HepG2 (cell line): ENCODE measurements at regions not wholly inside any gene's neighbourhood (a gene's known extent, or its start where the extent isn't known, plus 50 kb on each side); places are given as distances from the start of the nearest gene placed in this dataset.

Source experiments
- ATAC-seq: fragments of 200-7000 bp; cut with Tn5 transposase; 3 replicates; pipeline ENCODE4 v1.9.1; 2020; ENCODE audit warnings: mild to moderate bottlenecking, moderate library complexity
- BruUV-seq: library from RNA; stranded (reverse); fragments of 400-500 nt; replicated peaks from 2 replicates; lab custom pipeline; 2021; lab: Mats Ljungman, UMichigan
- CTCF ChIA-PET: fragments of 300-600 bp; formaldehyde crosslinking; extraction: SDS; loops from one replicate; lab custom pipeline; 2021; ENCODE audit warnings: low total read pairs, inconsistent platforms, low intra/inter-chr PET ratio; lab: Yijun Ruan, JAX
- POLR2A ChIA-PET: fragments of 350-600 bp; sonication (Branson Sonifier 250); formaldehyde crosslinking; loops from one replicate; lab custom pipeline; 2020; ENCODE audit warnings: antibody characterized with exemption, inconsistent platforms; lab: Yijun Ruan, JAX
- DNase-seq: peaks from one replicate; pipeline ENCODE4 v3.0.0-alpha.2; 2015; ENCODE audit warnings: low spot score
- FAIRE-seq: peaks from 3 replicates; lab custom pipeline; 2011; peaks lifted over from hg19 to GRCh38; lab: Jason Lieb, UNC
- H2AFZ ChIP-seq: one replicate; pipeline ENCODE4 v1.6.1; 2011; ENCODE audit warnings: low read length, inconsistent platforms
- H3K27ac ChIP-seq: fragments of 300-600 bp; 3 replicates; pipeline ENCODE4 v1.8.0; 2011; ENCODE audit warnings: mixed run types, mild to moderate bottlenecking, mixed read lengths, low read length, inconsistent platforms; ENCODE audit not compliant: insufficient read depth; ENCODE audit errors: extremely low read length
- H3K27me3 ChIP-seq, 2 experiments: fragments of 200-600 bp in 1 of 2; 2 replicates in 1 of 2; 3 replicates in 1 of 2; pipeline versions ENCODE4 v1.6.0 to v1.8.0; 2011; ENCODE audit warnings: low read length in 2 of 2, mild to moderate bottlenecking in 2 of 2, moderate library complexity in 2 of 2, inconsistent platforms in 1 of 2; ENCODE audit not compliant: insufficient read depth in 2 of 2, control insufficient read depth in 1 of 2
- H3K36me3 ChIP-seq, 2 experiments: fragments of 200-600 bp in 1 of 2; replicated peaks in 1 of 2; 2 replicates in 1 of 2; 3 replicates in 1 of 2; pipeline versions ENCODE4 v1.5.1 to v1.8.0; 2011; ENCODE audit warnings: low read length in 2 of 2, inconsistent platforms in 1 of 2; ENCODE audit not compliant: insufficient read depth in 2 of 2, control insufficient read depth in 1 of 2
- H3K4me1 ChIP-seq: 2 replicates; pipeline ENCODE4 v1.5.1; 2012; ENCODE audit warnings: low read length, inconsistent platforms; ENCODE audit not compliant: insufficient read depth
- H3K4me2 ChIP-seq: 2 replicates; pipeline ENCODE4 v1.6.0; 2011; ENCODE audit warnings: low read depth, low read length, inconsistent platforms
- H3K4me3 ChIP-seq, 3 experiments: fragments of 200-600 bp in 1 of 3; sonication (generic), shearing (Covaris generic) in 1 of 3; replicated peaks in 1 of 3; 2 replicates each; pipeline ENCODE4 v1.5.1; 2011 to 2016; ENCODE audit warnings: low read length in 3 of 3, inconsistent platforms in 2 of 3, low read depth in 2 of 3, mild to moderate bottlenecking in 2 of 3, control low read depth in 1 of 3, mixed read lengths in 1 of 3; ENCODE audit not compliant: insufficient read depth in 1 of 3
- H3K79me2 ChIP-seq: one replicate; pipeline ENCODE4 v1.6.1; 2011; ENCODE audit warnings: low read length, inconsistent platforms; ENCODE audit not compliant: insufficient read depth
- H3K9ac ChIP-seq: 2 replicates; pipeline ENCODE4 v1.6.0; 2011; ENCODE audit warnings: mild to moderate bottlenecking, low read depth, low read length, inconsistent platforms; ENCODE audit not compliant: insufficient read depth
- H3K9me3 ChIP-seq: 2 replicates; pipeline ENCODE4 v1.5.1; 2012; ENCODE audit warnings: mild to moderate bottlenecking, low read length
- H4K20me1 ChIP-seq: 2 replicates; pipeline ENCODE4 v1.6.0; 2011; ENCODE audit warnings: inconsistent platforms, mild to moderate bottlenecking, low read length, moderate library complexity; ENCODE audit not compliant: insufficient read depth
- CHCHD3 ChIP-seq: sonication (generic); formaldehyde crosslinking; IDR thresholded peaks from 2 replicates; pipeline ENCODE4 v1.8.0; 2022; ENCODE audit warnings: mild to moderate bottlenecking, missing genetic modification reagents, moderate library complexity
- FOXK1 ChIP-seq: sonication (generic); formaldehyde crosslinking; IDR thresholded peaks from 2 replicates; pipeline ENCODE4 v1.4.0; 2020; ENCODE audit warnings: low read depth, missing genetic modification reagents, borderline replicate concordance
- HNF1A ChIP-seq, 2 experiments: sonication (generic) in 1 of 2; formaldehyde crosslinking in 1 of 2; IDR thresholded peaks; 2 replicates each; pipeline versions ENCODE4 v1.4.0 to v1.6.1; 2016 to 2020; ENCODE audit warnings: borderline replicate concordance in 1 of 2, low read depth in 1 of 2, mild to moderate bottlenecking in 1 of 2, missing genetic modification reagents in 1 of 2
- MAFF ChIP-seq: IDR thresholded peaks from 2 replicates; pipeline ENCODE4 v1.6.1; 2011; ENCODE audit warnings: low read depth, low read length, improper control_type of control experiment
- MXD1 ChIP-seq: sonication (generic); formaldehyde crosslinking; IDR thresholded peaks from 2 replicates; pipeline ENCODE4 v1.4.0; 2020; ENCODE audit warnings: mild to moderate bottlenecking, missing genetic modification reagents
- NR2F2 ChIP-seq: IDR thresholded peaks from 2 replicates; pipeline ENCODE4 v1.6.1; 2012; ENCODE audit warnings: low read depth, inconsistent platforms, borderline replicate concordance
- SRY ChIP-seq: sonication (generic); formaldehyde crosslinking; IDR thresholded peaks from 2 replicates; pipeline ENCODE4 v1.8.0; 2022; ENCODE audit warnings: mild to moderate bottlenecking, missing genetic modification reagents
- STAG1 ChIP-seq: sonication (generic); formaldehyde crosslinking; IDR thresholded peaks from 2 replicates; pipeline ENCODE4 v1.4.0; 2020; ENCODE audit warnings: missing genetic modification reagents
- TRIM22 ChIP-seq: fragments of 450-650 bp; IDR thresholded peaks from 2 replicates; pipeline ENCODE4 v1.6.1; 2017
- ZBTB37 ChIP-seq: sonication (generic); formaldehyde crosslinking; IDR thresholded peaks from 2 replicates; pipeline ENCODE4 v1.4.0; 2020; ENCODE audit warnings: mild to moderate bottlenecking, missing genetic modification reagents
- ZNF281 ChIP-seq: sonication (generic); formaldehyde crosslinking; IDR thresholded peaks from 2 replicates; pipeline ENCODE4 v1.4.0; 2020; ENCODE audit warnings: missing genetic modification reagents, borderline replicate concordance
- ZNF460 ChIP-seq: sonication (generic); formaldehyde crosslinking; IDR thresholded peaks from 2 replicates; pipeline ENCODE4 v1.5.1; 2020; ENCODE audit warnings: missing genetic modification reagents, mild to moderate bottlenecking, borderline replicate concordance
- ZNF772 ChIP-seq: sonication (generic); formaldehyde crosslinking; IDR thresholded peaks from 2 replicates; pipeline ENCODE4 v1.5.0; 2020; ENCODE audit warnings: mild to moderate bottlenecking, missing genetic modification reagents
- WGBS: methylation state at CpG from one replicate; pipeline ENCODE4 v1.1.6; 2017; ENCODE audit warnings: low lambda C conversion rate; 5-methylcytosine and 5-hydroxymethylcytosine counted together
- in situ Hi-C: cut with HindIII; loops from 2 replicates; pipeline ENCODE4 v1.10.0; 2017; ENCODE audit warnings: low pct_unique_long_range_greater_than_20kb; ENCODE audit not compliant: extremely low pct_ligation_motif_present
- intact Hi-C: fragments of 100-400 bp; cut with micrococcal nuclease; formaldehyde crosslinking; loops from one replicate; pipeline ENCODE4 v1.10.0; 2022; ENCODE audit not compliant: unreplicated experiment

- TF ChIP-seq ZNF281 (no peak), CHCHD3 (CRISPR knock-in tag) (no peak), ZNF460 (no peak), TRIM22 (no peak), ZBTB37 (CRISPR knock-in tag) (no peak)
- TF ChIP-seq, all 625 proteins: peak for 0
Measured at GRCh38 chr7:41268878-41269277, 434.0 kb downstream of the INHBA start (continued).

GRCh38 chr7:41261080-41261479 lies 441.8 kb downstream of the INHBA start:
- POLR2A ChIA-PET = no interaction called here
- no peak for FAIRE-seq
- no peak overlapping the region for H2AFZ ChIP-seq
- in situ Hi-C loops = no loop called here
- H3K79me2 ChIP-seq = no peaks in the 10 kb centered on the region
- no peak overlapping the region for H3K27ac ChIP-seq
- intact Hi-C loops = no loop called here
- H4K20me1 ChIP-seq = no peaks in the 10 kb centered on the region
- WGBS = 16% methylated on average over 4 of the region's 4 CpGs
- H3K9me3 ChIP-seq = no peaks in the 10 kb centered on the region
- CTCF ChIA-PET = no interaction called here
- no peak for ATAC-seq
- H3K36me3 ChIP-seq = no peaks in the 10 kb centered on the region
- no peak overlapping the region for H3K4me3 ChIP-seq
- DNase-seq = no peak
- no TSS peak for BruUV-seq
- H3K4me2 ChIP-seq = no peak overlapping the region
- H3K27me3 ChIP-seq = no peaks in the 10 kb centered on the region
- no peaks in the 10 kb centered on the region for H3K4me1 ChIP-seq
- no peak overlapping the region for H3K9ac ChIP-seq
- no peak for TF ChIP-seq SRY
- no peak for TF ChIP-seq MAFF
- TF ChIP-seq NR2F2 = no peak
- TF ChIP-seq HNF1A (IDR thresholded peaks at IDR 0.05; ENCODE audit: low read depth) = no peak
- no peak for TF ChIP-seq HNF1A (CRISPR knock-in tag; IDR thresholded peaks at IDR 0.05; ENCODE audit: borderline replicate concordance)
- TF ChIP-seq STAG1 (CRISPR knock-in tag) = no peak
- TF ChIP-seq ZNF772 (CRISPR knock-in tag) = no peak
- TF ChIP-seq FOXK1 (CRISPR knock-in tag) = no peak
- TF ChIP-seq MXD1 (CRISPR knock-in tag) = no peak
